Activated gamma-delta T cell treated with anti-CD3 and anti-CD28 coated beads, Interleukin-2, amount 50 U/mL, for 16 hours (primary cell): ENCODE measurements at regions not wholly inside any gene's neighbourhood (a gene's known extent, or its start where the extent isn't known, plus 50 kb on each side); places are given as distances from the start of the nearest gene placed in this dataset.
"Not testable (repeated sequence)": the region's sequence is repeated elsewhere in the genome, so short reads cannot be mapped to it uniquely, and the experiment has no call there.

Source experiments
- DNase-seq: peaks from one replicate; pipeline ENCODE4 v3.0.0-alpha.2; 2020; ENCODE audit warnings: low read depth

- no peak for DNase-seq
These were observed 136.0 kb upstream of the TNRC6C start for GRCh38 chr17:77822302-77823030.

DNA sequence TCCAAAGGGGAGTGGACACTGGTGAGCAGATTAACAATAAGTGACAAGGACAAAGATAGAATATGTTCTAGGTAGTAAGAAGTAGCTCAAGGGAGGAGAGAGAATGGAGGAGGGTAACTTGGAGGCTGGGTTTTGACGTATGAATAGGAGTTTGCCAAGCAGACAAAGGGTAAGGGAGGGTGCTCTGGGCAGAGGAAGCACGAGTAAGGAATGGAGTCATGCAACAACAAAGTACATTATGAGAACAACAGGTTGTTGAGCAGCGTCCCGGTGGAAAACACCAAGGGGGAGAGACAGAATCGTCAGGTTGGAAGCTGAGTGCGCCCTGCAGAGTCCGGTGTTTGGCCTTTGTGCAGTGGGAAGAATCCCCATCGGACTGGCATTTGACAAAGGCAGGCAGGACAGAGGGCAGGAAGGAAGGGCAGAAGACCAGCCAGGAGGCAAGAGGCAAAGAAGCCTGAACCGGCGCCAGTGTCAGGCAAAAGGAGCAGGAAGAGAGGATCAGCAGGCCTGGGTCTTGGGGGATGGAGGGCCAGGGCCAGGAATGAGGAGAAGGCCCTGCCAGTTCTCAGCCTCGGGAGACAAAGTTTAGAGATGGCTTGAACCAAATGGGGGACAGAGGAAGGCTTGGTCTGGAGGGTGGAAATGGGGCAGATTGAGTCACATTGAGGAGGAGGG lies 134.3 kb upstream of the TNRC6C start:
- no peak for DNase-seq

GRCh38 chr17:77824780-77825280 lies 133.7 kb upstream of the TNRC6C start:
- no peak for DNase-seq

- DNase-seq, result no peak
These were observed 132.9 kb upstream of the TNRC6C start for GRCh38 chr17:77825621-77826020.

GRCh38 chr17:77826132-77826873 lies 132.2 kb upstream of the TNRC6C start:
- DNase-seq, result no peak

GRCh38 chr17:77827039-77827438 lies 131.5 kb upstream of the TNRC6C start:
- no peak for DNase-seq

DNA sequence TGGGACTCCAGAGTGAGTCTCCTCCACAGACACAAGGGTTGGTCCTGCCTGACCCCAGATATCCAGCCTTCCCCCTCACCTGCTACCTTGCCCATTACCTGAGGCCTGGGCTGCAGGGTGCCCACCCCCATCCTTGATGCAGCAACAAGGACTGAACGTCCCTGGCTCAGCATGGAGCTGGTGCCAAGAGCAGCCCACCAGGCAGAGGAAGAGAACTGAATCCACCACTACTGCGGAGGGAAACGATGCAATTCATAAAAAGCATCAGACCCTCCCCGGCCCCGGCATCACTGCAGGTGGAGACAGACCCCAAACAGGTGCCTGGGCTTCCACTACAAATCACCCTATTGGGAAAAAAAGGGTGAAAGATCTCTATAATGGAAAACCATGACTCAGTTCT lies 131.0 kb upstream of the TNRC6C start:
- no peak for DNase-seq

DNA sequence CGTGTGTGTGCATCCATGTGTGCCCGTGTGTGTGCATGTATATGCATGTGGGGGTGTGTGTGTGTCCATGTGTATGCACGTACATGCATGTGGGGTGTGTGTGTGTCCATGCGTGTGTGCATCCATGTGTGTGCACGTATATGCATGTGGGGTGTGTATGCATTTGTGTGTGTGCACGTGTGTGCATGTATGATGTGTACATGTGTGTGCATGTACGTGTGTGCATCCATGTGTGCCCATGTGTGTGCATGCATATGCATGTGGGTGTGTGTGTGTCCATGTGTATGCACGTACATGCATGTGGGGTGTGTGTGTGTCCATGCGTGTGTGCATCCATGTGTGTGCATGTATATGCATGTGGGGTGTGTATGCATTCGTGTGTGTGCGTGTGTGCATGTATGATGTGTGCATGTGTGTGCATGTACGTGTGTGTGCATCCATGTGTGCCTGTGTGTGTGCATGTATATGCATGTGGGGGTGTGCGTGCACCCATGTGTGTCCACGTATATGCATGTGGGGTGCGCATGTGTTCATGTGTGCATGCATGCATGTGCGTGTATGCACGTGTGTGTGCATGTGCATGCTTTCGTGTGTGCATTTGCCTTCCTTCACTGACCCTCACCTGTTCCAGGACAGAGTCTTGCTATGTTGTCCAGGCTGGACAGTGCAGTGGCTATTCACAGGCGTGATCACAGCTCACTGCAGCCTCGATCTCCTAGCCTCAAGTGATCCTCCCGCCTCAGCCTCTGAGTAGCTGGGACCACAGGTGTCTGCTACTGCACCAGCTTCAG lies 129.6 kb upstream of the TNRC6C start:
- DNase-seq, result no peak

DNA sequence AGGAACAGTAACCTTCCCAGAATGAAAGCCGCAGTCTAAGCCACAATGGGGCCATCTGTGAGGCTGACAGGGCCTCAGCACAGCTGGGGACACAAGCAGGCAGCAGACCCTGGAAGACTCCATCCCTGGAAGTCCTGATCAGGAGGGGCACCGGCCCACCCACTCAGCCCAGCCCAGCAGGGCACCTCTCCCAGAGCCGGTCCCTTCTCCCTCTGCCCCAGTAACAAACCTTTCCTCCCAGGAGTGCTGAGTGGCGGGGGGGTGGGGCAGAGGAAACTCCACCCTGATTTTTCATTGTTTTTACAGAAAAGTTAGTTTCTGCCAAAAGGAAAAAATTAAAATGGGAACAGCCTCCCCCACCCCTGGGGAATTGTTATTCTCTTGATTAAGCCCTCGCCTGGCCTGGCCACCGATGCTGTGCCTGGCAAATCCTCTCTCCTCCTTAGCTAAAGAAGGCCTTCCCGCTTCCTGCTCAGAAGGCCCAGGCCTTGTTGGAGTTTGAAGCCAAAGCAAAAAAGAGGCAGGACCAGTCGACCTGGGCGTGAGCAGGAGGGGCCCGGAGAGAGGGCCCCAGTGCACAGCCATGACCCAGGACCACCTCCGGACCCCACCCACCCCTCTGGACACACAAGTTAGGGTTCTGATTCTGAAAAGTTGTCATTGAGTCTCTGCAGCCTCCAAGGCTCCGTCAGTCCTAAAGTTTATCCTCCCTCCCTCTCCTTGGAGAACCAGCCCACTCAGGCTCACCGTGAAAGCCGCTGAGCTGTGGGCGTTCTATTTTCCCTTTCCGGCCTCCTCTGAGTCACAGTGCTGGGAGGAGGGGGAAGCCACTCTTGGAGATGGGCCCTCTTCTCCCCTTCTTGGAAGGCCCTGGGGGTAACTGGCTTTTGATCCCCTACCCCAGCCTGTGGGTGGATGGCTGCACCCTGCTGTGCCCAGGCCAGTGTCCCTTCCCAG lies 128.4 kb upstream of the TNRC6C start:
- no peak for DNase-seq

DNA sequence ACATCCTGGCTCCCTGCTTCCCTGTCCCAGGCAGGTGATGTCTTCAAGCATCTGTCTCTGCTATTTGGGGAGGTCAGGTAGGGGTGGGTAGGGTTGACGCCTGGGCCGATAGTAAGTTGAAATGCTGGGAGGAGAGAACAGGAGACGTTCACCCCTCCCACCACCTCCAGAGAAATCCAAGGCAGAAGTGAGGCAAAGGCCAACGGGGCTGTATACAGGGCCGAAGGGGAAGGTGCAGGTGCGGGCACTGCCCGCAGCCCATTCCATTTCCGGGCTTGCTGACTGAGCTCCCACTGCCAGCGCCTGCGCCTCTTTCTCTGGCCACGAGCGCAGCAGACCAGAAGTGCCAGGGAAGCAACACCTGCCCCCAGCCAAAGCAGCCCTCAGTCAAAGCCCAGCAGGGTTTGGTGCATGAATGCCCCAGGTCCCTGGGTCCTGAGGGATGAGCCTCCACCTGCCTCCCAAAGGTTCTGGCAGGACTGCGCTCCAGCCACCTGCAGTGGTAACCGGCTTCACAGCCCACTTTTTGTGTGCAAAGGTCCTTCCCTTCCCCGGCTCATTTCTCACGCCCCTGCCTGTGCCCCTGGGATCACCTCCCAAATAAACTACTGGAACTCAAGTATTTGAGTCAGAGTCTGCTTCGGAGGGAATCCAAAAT lies 127.6 kb upstream of the TNRC6C start:
- no peak for DNase-seq

DNA sequence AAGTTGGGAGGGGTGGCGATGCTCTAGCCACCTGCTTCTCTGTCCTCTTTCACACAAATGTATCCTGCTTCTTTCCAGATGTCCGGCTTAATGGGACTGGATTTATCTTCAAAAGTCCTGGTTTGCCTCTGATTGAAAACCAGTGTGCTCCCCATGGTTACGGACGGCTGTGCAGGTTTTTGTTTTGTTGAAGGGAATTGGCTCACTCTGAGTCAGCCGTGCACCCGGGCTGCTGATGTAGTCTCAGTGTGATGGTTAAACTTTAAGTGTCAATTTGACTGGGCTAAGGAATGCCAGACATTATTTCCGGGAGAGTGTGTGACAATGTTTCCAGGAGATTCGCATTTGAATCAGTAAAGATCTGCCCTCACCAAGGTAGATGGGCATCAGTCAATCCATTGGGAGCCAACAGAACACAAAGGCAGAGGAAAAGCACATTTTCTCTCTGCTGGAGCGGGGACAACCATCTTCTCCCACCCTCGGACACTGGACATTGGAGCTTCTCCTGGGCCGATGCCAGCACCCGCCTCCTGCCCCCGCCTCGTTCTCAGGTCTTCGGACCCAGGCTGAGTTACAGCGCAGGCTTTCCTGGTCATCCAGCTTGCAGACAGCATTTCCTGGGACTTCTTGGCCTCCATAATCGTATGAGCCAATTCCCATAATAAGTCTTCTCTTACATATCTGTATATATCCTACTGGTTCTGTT lies 126.9 kb upstream of the TNRC6C start:
- DNase-seq, result no peak

- DNase-seq, result no peak
These were observed 126.3 kb upstream of the TNRC6C start for GRCh38 chr17:77832180-77832560.

DNA sequence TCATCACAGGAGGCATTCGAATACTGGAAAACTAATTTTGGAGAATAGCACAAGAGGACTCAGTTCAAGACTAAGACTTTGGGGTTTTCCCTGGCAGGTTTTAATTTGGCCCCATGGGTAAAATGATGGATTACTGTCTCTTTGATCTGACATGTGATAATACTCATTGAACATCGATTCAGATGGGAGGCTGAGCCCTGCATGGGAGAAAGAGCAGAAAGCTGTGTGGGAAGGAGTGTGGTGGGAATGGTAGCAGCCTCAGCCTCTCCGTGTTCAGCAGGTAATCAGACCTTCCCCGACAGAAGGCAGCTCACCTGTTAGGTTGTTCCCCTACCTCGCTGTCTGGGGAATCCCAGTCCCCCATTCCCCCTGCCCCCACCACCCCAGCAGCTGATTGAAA lies 124.7 kb upstream of the TNRC6C start:
- DNase-seq, result no peak

DNA sequence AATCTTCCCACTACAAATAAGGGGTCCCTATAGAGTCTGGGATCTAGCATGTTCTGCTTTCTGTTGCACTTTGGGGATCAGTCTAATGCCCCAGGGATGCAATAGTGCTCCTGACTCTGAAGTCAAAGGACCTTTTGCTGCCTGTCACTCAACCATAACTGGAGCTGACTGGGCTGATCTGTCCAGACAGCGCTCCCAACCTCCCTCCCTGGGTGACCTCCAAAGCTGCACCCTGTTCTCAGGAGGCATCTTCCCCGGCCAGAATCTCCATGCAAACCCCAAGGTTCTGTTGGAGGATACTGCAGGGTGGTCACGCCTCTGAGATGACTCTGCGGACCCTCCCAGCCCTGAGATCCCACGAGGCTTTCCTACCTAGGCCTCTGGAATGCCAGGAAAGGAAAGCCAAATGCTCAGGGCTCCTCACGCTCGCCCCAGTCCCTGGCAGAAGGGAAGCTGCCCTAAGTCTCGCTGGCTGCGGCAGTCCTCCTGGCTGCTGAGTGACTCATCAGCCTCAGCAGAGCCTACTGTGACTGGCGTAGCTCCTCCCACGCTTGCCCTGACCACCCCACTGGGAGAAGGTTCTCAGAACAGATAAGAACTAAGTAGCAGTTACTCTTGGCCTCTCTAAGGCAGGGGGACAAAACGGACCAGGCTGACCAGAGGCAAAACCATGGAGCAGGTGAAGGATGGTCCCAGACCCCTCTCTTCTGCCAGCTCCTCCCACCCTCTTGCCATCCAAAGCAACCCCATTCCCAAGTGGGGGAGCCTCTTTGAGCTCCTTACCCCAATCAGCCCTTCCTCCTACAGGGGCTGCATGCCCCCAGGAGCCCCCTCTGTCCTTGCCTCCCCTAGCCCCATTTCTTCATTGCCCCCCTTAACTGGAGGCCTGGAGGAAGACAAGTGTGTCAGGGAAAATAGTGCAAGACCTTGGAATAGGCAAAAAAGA lies 124.1 kb upstream of the TNRC6C start:
- DNase-seq, result peak; percentile 59

GRCh38 chr17:77836557-77837041 lies 121.9 kb upstream of the TNRC6C start:
- peak; percentile 23 for DNase-seq

- not testable (repeated sequence) for DNase-seq
These were observed 121.4 kb upstream of the TNRC6C start for GRCh38 chr17:77837072-77837471.

- no peak for DNase-seq
These were observed 120.6 kb upstream of the TNRC6C start for GRCh38 chr17:77837917-77838316.
